ENCODE measurements at regions not wholly inside any gene's neighbourhood (a gene's known extent, or its start where the extent isn't known, plus 50 kb on each side); places are given as distances from the start of the nearest gene placed in this dataset.

DNA sequence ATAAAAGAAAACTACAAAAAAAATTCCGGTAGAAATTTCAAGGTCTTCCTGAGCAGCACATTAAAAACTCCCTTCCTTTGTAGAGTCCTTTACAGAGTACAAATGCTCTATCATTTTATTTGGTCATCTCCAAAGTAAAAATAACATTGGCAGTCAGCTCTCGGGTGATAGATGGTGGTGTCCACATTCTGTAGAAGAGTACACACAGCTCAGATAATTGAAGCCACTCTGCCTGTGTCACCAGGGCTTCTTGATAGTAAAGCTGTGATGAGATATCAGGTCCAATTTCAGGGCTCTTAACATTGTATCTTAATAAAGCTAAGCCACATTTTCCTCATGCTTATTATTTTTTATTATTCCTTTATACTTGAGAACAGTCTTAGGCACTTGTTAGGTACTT lies 371.6 kb downstream of the TAFA4 start:
- no peak for TF ChIP-seq POLR2AphosphoS5 (IDR thresholded peaks at IDR 0.05; ENCODE audit: borderline replicate concordance, low read depth, low read length)
- no peak for TF ChIP-seq EZH2 (IDR thresholded peaks at IDR 0.05)
